Activated CD8-positive, alpha-beta T cell treated with anti-CD3 and anti-CD28 coated beads for 36 hours (primary cell): ENCODE measurements at regions not wholly inside any gene's neighbourhood (a gene's known extent, or its start where the extent isn't known, plus 50 kb on each side); places are given as distances from the start of the nearest gene placed in this dataset.

ENCODE experiments used
- ATAC-seq: fragments of 200-7000 bp; cut with Tn5 transposase; one replicate; pipeline ENCODE4 v1.10.0; 2021; ENCODE audit warnings: mild to moderate bottlenecking, moderate library complexity
- CTCF ChIA-PET: fragments of 350-600 bp; sonication (Branson Sonifier 250); formaldehyde crosslinking; loops from one replicate; lab custom pipeline; 2021; ENCODE audit warnings: antibody characterized with exemption; lab: Charles Lee
- POLR2A ChIA-PET: fragments of 350-600 bp; sonication (Branson Sonifier 250); formaldehyde crosslinking; loops from one replicate; lab custom pipeline; 2021; ENCODE audit warnings: antibody characterized with exemption; lab: Charles Lee
- DNase-seq: peaks from one replicate; pipeline ENCODE4 v3.0.0-alpha.2; 2020
- H3K27ac Mint-ChIP-seq: one replicate; pipeline ENCODE4 v1.8.0; 2021; ENCODE audit warnings: mild to moderate bottlenecking, mixed read lengths
- H3K27me3 Mint-ChIP-seq: one replicate; pipeline ENCODE4 v1.8.0; 2021; ENCODE audit warnings: mixed read lengths
- H3K36me3 Mint-ChIP-seq: one replicate; pipeline ENCODE4 v1.8.0; 2021; ENCODE audit warnings: low read depth, mixed read lengths
- H3K4me1 Mint-ChIP-seq: one replicate; pipeline ENCODE4 v1.8.0; 2021; ENCODE audit warnings: low read depth, mixed read lengths
- H3K4me3 Mint-ChIP-seq: one replicate; pipeline ENCODE4 v1.8.0; 2021; ENCODE audit warnings: mild to moderate bottlenecking, moderate library complexity, mixed read lengths
- H3K9me3 Mint-ChIP-seq: one replicate; pipeline ENCODE4 v1.8.0; 2021; ENCODE audit warnings: mixed read lengths
- intact Hi-C: fragments of 100-400 bp; cut with micrococcal nuclease; formaldehyde crosslinking; loops from one replicate; pipeline ENCODE4 v1.10.0; 2022
- TF ChIP-seq, protein P1 (sequence below): fragments of 200-600 bp; IDR thresholded peaks from one replicate; pipeline ENCODE4 v1.8.0; 2022; ENCODE audit warnings: antibody characterized with exemption, mild to moderate bottlenecking

DNA sequence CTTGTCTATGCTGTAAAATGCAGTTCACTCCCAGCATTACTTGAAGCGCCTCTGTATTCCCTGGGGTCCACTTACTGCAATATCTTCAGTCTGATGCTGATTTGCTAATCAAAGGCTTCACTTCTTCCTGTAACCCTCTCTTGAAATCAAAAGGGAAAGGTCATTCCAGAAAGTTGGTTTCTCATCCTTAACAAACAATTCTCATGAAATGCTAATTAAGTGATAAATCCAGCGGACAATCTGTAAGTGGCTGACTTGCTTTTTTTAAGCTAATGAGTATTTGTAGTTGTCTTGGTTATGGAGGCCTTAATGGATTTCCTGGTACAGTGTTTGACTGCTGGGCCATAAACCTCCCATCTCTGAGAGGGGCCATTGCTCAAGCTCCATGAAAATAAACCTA is 499.6 kb upstream of the HS6ST1 start:
- ATAC-seq = no peak
- DNase-seq = no peak
- no peak overlapping the region for H3K4me3 Mint-ChIP-seq
- TF ChIP-seq, protein P1, sequence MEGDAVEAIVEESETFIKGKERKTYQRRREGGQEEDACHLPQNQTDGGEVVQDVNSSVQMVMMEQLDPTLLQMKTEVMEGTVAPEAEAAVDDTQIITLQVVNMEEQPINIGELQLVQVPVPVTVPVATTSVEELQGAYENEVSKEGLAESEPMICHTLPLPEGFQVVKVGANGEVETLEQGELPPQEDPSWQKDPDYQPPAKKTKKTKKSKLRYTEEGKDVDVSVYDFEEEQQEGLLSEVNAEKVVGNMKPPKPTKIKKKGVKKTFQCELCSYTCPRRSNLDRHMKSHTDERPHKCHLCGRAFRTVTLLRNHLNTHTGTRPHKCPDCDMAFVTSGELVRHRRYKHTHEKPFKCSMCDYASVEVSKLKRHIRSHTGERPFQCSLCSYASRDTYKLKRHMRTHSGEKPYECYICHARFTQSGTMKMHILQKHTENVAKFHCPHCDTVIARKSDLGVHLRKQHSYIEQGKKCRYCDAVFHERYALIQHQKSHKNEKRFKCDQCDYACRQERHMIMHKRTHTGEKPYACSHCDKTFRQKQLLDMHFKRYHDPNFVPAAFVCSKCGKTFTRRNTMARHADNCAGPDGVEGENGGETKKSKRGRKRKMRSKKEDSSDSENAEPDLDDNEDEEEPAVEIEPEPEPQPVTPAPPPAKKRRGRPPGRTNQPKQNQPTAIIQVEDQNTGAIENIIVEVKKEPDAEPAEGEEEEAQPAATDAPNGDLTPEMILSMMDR = no peak
- ChIA-PET POLR2A (no interaction called here), CTCF (no interaction called here)
- intact Hi-C loops = no loop called here
- H3K27ac Mint-ChIP-seq = no peak overlapping the region
- H3K27me3 Mint-ChIP-seq = no peaks in the 10 kb centered on the region
- H3K4me1 Mint-ChIP-seq = no peaks in the 10 kb centered on the region
- no peaks in the 10 kb centered on the region for H3K9me3 Mint-ChIP-seq
- no peaks in the 10 kb centered on the region for H3K36me3 Mint-ChIP-seq

DNA sequence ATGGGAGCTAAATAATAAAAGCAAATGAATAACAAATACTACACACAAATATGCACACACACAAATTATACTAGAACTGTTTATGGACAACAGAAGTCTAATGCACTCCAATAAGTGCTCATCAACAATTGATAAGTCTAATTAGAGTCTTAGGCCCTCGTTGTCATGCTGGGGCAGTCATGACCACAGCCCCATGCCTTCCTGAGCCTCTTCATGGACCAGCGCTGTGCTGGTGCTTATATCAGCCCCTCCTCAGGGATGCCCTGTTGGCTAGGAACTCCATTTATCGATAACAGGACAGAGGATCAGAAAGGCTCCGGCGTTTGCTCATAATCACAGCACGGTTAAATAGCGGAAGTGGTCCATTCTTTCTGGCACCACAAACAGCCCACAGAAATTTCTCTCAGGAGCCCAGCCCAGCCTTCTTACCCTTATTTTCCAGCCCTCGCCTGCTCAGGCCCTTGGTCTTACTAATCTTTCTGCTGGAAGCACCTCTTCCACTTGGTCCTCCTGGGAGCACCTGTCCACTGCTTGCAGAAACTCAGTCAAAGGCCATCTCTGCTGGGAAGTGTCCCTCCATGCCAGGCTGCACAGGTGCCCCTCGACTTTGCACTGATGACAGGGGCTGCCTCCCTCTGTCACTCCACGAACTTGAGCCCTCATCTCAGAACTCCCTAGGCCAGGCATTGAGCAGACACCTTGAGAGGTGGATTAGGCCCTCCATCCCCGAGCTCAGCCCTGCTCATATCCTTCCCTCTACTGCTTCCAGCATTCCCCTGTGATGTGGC is 500.2 kb upstream of the HS6ST1 start:
- ATAC-seq = no peak
- Mint-ChIP-seq H3K27me3 (no peaks in the 10 kb centered on the region), H3K9me3 (no peaks in the 10 kb centered on the region), H3K4me3 (no peak overlapping the region), H3K4me1 (no peaks in the 10 kb centered on the region), H3K27ac (no peak overlapping the region), H3K36me3 (no peaks in the 10 kb centered on the region)
- intact Hi-C loops = no loop called here
- POLR2A ChIA-PET = no interaction called here
- no peak for DNase-seq
- CTCF ChIA-PET = no interaction called here
- TF ChIP-seq, protein P1 = no peak

DNA sequence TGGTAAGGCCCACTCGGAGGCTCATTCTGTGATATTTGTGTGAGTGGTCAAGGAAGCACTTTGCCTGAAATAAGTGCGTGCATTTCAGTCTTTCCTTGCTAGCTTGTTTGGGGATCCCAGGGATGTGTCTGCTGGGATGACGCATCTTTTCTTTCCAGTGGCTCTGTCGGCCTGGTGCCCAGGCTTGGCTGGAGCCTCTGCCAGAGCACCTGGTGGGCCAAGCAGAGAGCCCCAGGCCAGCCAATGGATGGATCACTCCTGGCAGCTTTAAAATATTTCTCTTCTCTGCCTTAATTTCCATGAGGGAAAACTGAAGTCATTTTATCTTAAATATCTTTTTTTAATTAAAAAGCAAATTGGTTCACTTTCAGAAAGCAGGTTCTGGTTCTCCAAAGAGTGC is 501.8 kb upstream of the HS6ST1 start:
- intact Hi-C loops = no loop called here
- H3K27ac Mint-ChIP-seq = no peak overlapping the region
- H3K4me3 Mint-ChIP-seq = no peak overlapping the region
- H3K4me1 Mint-ChIP-seq = no peaks in the 10 kb centered on the region
- ATAC-seq (no peak), DNase-seq (no peak)
- H3K9me3 Mint-ChIP-seq = peaks cover 4% of the 10 kb centered on the region
- H3K27me3 Mint-ChIP-seq = no peaks in the 10 kb centered on the region
- no peaks in the 10 kb centered on the region for H3K36me3 Mint-ChIP-seq
- ChIA-PET POLR2A (no interaction called here), CTCF (no interaction called here)
- TF ChIP-seq, protein P1 = no peak

DNA sequence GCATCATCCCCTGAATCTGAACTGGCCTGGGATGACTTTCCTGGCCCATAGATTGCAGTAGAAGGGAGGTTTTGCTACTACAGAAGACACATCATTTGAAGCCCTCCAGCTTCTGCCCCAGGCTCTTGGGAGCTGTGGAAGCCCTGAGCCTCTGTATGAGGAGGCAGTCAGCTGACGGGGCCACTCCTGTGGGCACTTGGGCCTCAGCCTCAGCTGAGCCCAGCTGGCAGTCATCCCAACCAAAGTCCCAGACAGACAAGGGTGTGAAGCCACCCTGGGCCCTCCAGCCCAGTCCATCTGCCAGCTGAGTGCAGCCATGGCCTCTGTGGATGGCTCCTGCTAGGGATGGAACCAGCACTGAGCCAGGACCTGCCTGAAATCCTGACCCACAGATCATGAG is 502.3 kb upstream of the HS6ST1 start:
- no peaks in the 10 kb centered on the region for H3K36me3 Mint-ChIP-seq
- intact Hi-C loops = no loop called here
- ChIA-PET CTCF (no interaction called here), POLR2A (no interaction called here)
- peaks cover 4% of the 10 kb centered on the region for H3K9me3 Mint-ChIP-seq
- TF ChIP-seq, protein P1 = no peak
- no peaks in the 10 kb centered on the region for H3K4me1 Mint-ChIP-seq
- ATAC-seq (no peak), DNase-seq (no peak)
- H3K4me3 Mint-ChIP-seq = no peak overlapping the region
- no peak overlapping the region for H3K27ac Mint-ChIP-seq
- H3K27me3 Mint-ChIP-seq = no peaks in the 10 kb centered on the region

DNA sequence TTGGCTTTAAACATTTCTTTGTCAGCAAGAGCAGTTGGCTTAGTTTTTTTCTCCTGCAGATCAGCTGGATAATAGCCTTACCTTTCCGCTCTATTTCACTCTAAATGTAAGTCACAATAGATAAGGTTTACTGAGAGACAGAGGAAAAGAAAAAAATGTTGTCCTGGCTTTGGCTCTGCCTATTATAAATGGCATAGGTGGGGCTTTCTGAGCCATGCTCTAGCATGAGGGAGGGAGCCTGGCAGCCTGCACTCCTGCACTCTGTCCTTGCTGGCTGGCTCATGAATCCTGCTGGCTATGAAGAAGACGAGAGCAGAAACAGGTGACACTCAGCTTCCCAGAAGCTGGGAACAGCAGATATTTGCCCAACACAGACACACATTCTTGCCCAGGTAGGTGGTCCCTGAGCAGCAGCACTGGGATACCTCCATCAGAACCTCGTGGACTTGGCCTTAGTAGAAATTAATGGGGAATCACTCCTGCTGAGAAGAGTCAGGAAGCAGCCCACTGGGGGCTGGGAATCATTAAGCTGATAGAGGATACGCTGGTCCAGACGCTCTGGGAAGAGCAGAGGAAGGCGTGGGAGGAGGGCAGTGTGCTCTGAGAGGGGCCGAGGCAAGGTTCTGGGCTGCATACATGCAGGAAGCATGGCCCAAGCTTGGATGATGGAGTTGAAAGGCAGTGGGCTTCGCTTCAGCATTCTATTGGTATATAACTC is 514.4 kb upstream of the HS6ST1 start:
- Mint-ChIP-seq H3K36me3 (no peaks in the 10 kb centered on the region), H3K9me3 (no peaks in the 10 kb centered on the region), H3K27ac (no peak overlapping the region), H3K4me3 (no peak overlapping the region), H3K4me1 (no peaks in the 10 kb centered on the region), H3K27me3 (no peaks in the 10 kb centered on the region)
- ATAC-seq (no peak), DNase-seq (no peak)
- TF ChIP-seq, protein P1 = no peak
- intact Hi-C loops = no loop called here
- POLR2A ChIA-PET = no interaction called here
- CTCF ChIA-PET = no interaction called here
